NB4 (cell line): ENCODE measurements at regions not wholly inside any gene's neighbourhood (a gene's known extent, or its start where the extent isn't known, plus 50 kb on each side); places are given as distances from the start of the nearest gene placed in this dataset.

Experiments used
- CTCF ChIP-seq: IDR thresholded peaks from one replicate; pipeline ENCODE4 v1.5.1; 2012; ENCODE audit warnings: low read depth, low read length
- MAX ChIP-seq: IDR thresholded peaks from 2 replicates; pipeline ENCODE4 v1.6.1; 2011; ENCODE audit warnings: low read depth, low read length
- POLR2A ChIP-seq: IDR thresholded peaks from 2 replicates; pipeline ENCODE4 v1.6.1; 2011; ENCODE audit warnings: mild to moderate bottlenecking; ENCODE audit not compliant: insufficient read length; ENCODE audit errors: extremely low read depth

GRCh38 chr20:3339571-3339970 lies 67.9 kb downstream of the DNAAF9 start:
- TF ChIP-seq CTCF: no peak
- TF ChIP-seq POLR2A: no peak
- TF ChIP-seq MAX: no peak
